K562 (cell line): ENCODE measurements at regions not wholly inside any gene's neighbourhood (a gene's known extent, or its start where the extent isn't known, plus 50 kb on each side); places are given as distances from the start of the nearest gene placed in this dataset.

Experiments used
- COPS2 ChIP-seq: fragments of 450-650 bp; conservative IDR thresholded peaks from 2 replicates; pipeline ENCODE4 v1.6.1; 2016; ENCODE audit warnings: mild to moderate bottlenecking, moderate library complexity
- ELF1 ChIP-seq: fragments of 200-800 bp; sonication (Bioruptor generic); IDR thresholded peaks from 2 replicates; pipeline ENCODE4 v1.6.1; 2016; ENCODE audit warnings: missing genetic modification characterization, missing compliant biosample characterization
- ETV1 ChIP-seq: fragments of 450-650 bp; conservative IDR thresholded peaks from 2 replicates; pipeline ENCODE4 v1.6.1; 2016; ENCODE audit warnings: missing genetic modification characterization, control low read depth, low read depth, missing compliant biosample characterization
- FOXJ2 ChIP-seq: fragments of 200-800 bp; sonication (Bioruptor generic); IDR thresholded peaks from 2 replicates; pipeline ENCODE4 v1.6.1; 2016; ENCODE audit warnings: missing genetic modification characterization, missing compliant biosample characterization
- HDAC2 ChIP-seq: fragments of 450-650 bp; IDR thresholded peaks from 2 replicates; pipeline ENCODE4 v1.6.1; 2016; ENCODE audit warnings: mild to moderate bottlenecking
- HLTF ChIP-seq: fragments of 450-650 bp; IDR thresholded peaks from 2 replicates; pipeline ENCODE4 v1.6.1; 2016
- KDM1A ChIP-seq, 2 experiments: fragments of 450-650 bp; IDR thresholded peaks; 2 replicates each; pipeline ENCODE4 v1.6.1; 2016; ENCODE audit warnings: mild to moderate bottlenecking in 2 of 2
- MEF2A ChIP-seq: IDR thresholded peaks from 2 replicates; pipeline ENCODE4 v1.6.1; 2011; ENCODE audit warnings: low read depth, mild to moderate bottlenecking, low read length, moderate library complexity; ENCODE audit not compliant: control insufficient read depth
- MYC ChIP-seq, 2 experiments: fragments of 250-450 bp in 1 of 2; sonication (Bioruptor Pico) in 1 of 2; IDR thresholded peaks; 2 replicates each; pipeline versions ENCODE4 v1.5.1 to v1.6.1; 2012 to 2021; ENCODE audit warnings: low read depth in 2 of 2, borderline replicate concordance in 1 of 2, improper control_type of control experiment in 1 of 2, low read length in 1 of 2, mild to moderate bottlenecking in 1 of 2, moderate library complexity in 1 of 2
- NEUROD1 ChIP-seq: fragments of 150-350 bp; IDR thresholded peaks from 2 replicates; pipeline ENCODE4 v1.6.1; 2014; ENCODE audit warnings: borderline replicate concordance, low read length, low read depth; ENCODE audit not compliant: partially characterized antibody
- NFATC3 ChIP-seq: fragments of 450-650 bp; IDR thresholded peaks from 2 replicates; pipeline ENCODE4 v1.6.1; 2017; ENCODE audit warnings: mild to moderate bottlenecking
- PHTF2 ChIP-seq: fragments of 250-450 bp; sonication (Bioruptor Pico); IDR thresholded peaks from 2 replicates; pipeline ENCODE4 v1.5.0; 2021; ENCODE audit warnings: mild to moderate bottlenecking
- SIX5 ChIP-seq, 2 experiments: IDR thresholded peaks; 2 replicates each; pipeline ENCODE4 v1.6.1; 2011; ENCODE audit warnings: low read length in 2 of 2, borderline replicate concordance in 1 of 2, low read depth in 1 of 2, mild to moderate bottlenecking in 1 of 2, moderate library complexity in 1 of 2; ENCODE audit not compliant: insufficient read depth in 1 of 2
- SREBF1 ChIP-seq: fragments of 150-350 bp; IDR thresholded peaks from 2 replicates; pipeline ENCODE4 v1.6.1; 2014; ENCODE audit warnings: antibody characterized with exemption, low read depth, low read length, borderline replicate concordance
- SREBF2 ChIP-seq: sonication (generic); formaldehyde crosslinking; IDR thresholded peaks from 2 replicates; pipeline ENCODE4 v1.4.0; 2020; ENCODE audit warnings: mild to moderate bottlenecking, missing genetic modification reagents
- TCF7L2 ChIP-seq: fragments of 150-350 bp; IDR thresholded peaks from 2 replicates; pipeline ENCODE4 v1.6.1; 2016; ENCODE audit warnings: low read depth, mild to moderate bottlenecking, low read length, moderate library complexity
- ZNF197 ChIP-seq: fragments of 200-800 bp; sonication (Bioruptor generic); IDR thresholded peaks from 2 replicates; pipeline ENCODE4 v1.6.1; 2016; ENCODE audit warnings: low read depth, missing genetic modification characterization, missing compliant biosample characterization
- ZNF57 ChIP-seq: fragments of 450-650 bp; formaldehyde crosslinking; IDR thresholded peaks from 2 replicates; pipeline ENCODE4 v1.4.0; 2020; ENCODE audit warnings: mild to moderate bottlenecking, moderate library complexity
- ZNF586 ChIP-seq: fragments of 450-650 bp; formaldehyde crosslinking; conservative IDR thresholded peaks from 2 replicates; pipeline ENCODE4 v1.4.0; 2020; ENCODE audit warnings: mild to moderate bottlenecking, moderate library complexity
- ZNF644 ChIP-seq: fragments of 200-800 bp; sonication (Bioruptor generic); IDR thresholded peaks from 2 replicates; pipeline ENCODE4 v1.6.1; 2016; ENCODE audit warnings: low read depth, missing genetic modification characterization, missing compliant biosample characterization
- ZSCAN29 ChIP-seq: fragments of 450-650 bp; IDR thresholded peaks from 2 replicates; pipeline ENCODE4 v1.6.1; 2017
- TF ChIP-seq, protein P1 (sequence below): fragments of 450-650 bp; formaldehyde crosslinking; IDR thresholded peaks from 2 replicates; pipeline ENCODE4 v1.4.0; 2020; ENCODE audit warnings: mild to moderate bottlenecking, moderate library complexity
- TF ChIP-seq, protein P2 (sequence below): IDR thresholded peaks from 2 replicates; pipeline ENCODE4 v1.6.1; 2011; ENCODE audit not compliant: insufficient read length; ENCODE audit errors: extremely low read depth
- TF ChIP-seq, protein P3 (sequence below), 2 experiments: fragments of 200-800 bp in 1 of 2; sonication (Bioruptor generic) in 1 of 2; sonication (generic) in 1 of 2; formaldehyde crosslinking in 1 of 2; IDR thresholded peaks in 1 of 2; conservative IDR thresholded peaks in 1 of 2; 2 replicates each; pipeline versions ENCODE4 v1.5.0 to v1.6.1; 2016 to 2020; ENCODE audit warnings: missing compliant biosample characterization in 1 of 2, missing genetic modification characterization in 1 of 2, missing genetic modification reagents in 1 of 2
- TF ChIP-seq, protein P4 (sequence below): fragments of 450-650 bp; formaldehyde crosslinking; IDR thresholded peaks from 2 replicates; pipeline ENCODE4 v1.4.0; 2020; ENCODE audit warnings: mild to moderate bottlenecking

DNA sequence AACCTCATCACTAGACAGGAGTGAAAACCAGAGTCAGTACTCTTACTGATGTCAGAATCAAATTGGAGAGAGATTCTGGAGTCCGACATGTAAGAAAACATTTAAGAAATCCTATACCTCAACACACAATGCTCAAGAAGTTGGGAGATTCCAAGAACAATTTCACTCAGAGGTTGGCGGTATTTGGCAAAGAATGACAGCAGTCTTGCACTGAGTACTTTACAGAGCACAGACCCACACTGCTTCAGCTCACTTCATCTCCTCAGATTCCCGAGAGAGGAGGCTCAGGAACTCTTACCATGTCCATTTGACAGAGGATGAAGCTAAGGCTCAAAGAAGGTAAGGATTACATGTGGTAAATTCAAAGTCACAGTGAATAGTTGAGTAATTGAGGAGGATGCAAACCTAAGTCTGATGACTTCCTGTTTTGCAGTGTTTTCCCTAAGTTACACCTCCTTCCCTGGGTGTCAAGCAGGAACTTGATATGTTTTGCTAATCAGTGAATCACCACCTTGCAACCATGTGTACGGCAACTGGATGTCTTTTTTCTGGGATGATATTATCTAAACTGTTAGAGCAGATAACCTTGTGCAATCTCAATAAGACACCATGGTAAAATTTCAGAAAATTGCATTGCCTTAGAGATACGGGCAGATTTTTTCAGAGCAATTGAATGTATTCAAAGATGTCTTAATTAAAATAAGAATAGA is 61.3 kb upstream of the MME start (continued):
- TF ChIP-seq, protein P1, sequence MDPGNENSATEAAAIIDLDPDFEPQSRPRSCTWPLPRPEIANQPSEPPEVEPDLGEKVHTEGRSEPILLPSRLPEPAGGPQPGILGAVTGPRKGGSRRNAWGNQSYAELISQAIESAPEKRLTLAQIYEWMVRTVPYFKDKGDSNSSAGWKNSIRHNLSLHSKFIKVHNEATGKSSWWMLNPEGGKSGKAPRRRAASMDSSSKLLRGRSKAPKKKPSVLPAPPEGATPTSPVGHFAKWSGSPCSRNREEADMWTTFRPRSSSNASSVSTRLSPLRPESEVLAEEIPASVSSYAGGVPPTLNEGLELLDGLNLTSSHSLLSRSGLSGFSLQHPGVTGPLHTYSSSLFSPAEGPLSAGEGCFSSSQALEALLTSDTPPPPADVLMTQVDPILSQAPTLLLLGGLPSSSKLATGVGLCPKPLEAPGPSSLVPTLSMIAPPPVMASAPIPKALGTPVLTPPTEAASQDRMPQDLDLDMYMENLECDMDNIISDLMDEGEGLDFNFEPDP (CRISPR knock-in tag) = no peak
- TF ChIP-seq, protein P2, sequence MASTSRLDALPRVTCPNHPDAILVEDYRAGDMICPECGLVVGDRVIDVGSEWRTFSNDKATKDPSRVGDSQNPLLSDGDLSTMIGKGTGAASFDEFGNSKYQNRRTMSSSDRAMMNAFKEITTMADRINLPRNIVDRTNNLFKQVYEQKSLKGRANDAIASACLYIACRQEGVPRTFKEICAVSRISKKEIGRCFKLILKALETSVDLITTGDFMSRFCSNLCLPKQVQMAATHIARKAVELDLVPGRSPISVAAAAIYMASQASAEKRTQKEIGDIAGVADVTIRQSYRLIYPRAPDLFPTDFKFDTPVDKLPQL = no peak
- TF ChIP-seq PHTF2 (0 out of 2 replicates have a peak, but pooled peaks have one; percentile 18), NFATC3 (no peak), ETV1 (peak; percentile 74), HLTF (no peak), ELF1 (tag) (peak; percentile 81), ZNF586 (no peak), ZSCAN29 (no peak), SREBF1 (no peak), COPS2 (no peak), KDM1A (IDR thresholded peaks at IDR 0.05) (peak; percentile 54 to 63; a peak in 3 of 4 replicates), HDAC2 (peak; percentile 73; the same call in 1 of the 2 replicates), SREBF2 (CRISPR knock-in tag) (no peak), ZNF57 (CRISPR knock-in tag) (no peak), NEUROD1 (peak; percentile 16), SIX5 (IDR thresholded peaks at IDR 0.05; ENCODE audit: borderline replicate concordance in 1 of 2, insufficient read depth in 1 of 2, low read depth in 1 of 2, low read length in 2 of 2) (no peak), FOXJ2 (tag) (peak; percentile 84), ZNF197 (CRISPR knock-in tag) (peak; percentile 75), MYC (IDR thresholded peaks at IDR 0.05; ENCODE audit: low read depth, low read length) (peak; percentile 87), MYC (CRISPR knock-in tag; IDR thresholded peaks at IDR 0.05; ENCODE audit: borderline replicate concordance, low read depth) (no peak), ZNF644 (tag) (peak; percentile 91), MEF2A (no peak), TCF7L2 (no peak)
- TF ChIP-seq, protein P3, sequence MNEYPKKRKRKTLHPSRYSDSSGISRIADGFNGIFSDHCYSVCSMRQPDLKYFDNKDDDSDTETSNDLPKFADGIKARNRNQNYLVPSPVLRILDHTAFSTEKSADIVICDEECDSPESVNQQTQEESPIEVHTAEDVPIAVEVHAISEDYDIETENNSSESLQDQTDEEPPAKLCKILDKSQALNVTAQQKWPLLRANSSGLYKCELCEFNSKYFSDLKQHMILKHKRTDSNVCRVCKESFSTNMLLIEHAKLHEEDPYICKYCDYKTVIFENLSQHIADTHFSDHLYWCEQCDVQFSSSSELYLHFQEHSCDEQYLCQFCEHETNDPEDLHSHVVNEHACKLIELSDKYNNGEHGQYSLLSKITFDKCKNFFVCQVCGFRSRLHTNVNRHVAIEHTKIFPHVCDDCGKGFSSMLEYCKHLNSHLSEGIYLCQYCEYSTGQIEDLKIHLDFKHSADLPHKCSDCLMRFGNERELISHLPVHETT (CRISPR knock-in tag; conservative IDR thresholded peaks at IDR 0.05 in 1 of 2, IDR thresholded peaks at IDR 0.05 in 1 of 2) = peak in 1 of 2 experiments; percentile 87; a peak in 2 of 4 replicates
- TF ChIP-seq, protein P4, sequence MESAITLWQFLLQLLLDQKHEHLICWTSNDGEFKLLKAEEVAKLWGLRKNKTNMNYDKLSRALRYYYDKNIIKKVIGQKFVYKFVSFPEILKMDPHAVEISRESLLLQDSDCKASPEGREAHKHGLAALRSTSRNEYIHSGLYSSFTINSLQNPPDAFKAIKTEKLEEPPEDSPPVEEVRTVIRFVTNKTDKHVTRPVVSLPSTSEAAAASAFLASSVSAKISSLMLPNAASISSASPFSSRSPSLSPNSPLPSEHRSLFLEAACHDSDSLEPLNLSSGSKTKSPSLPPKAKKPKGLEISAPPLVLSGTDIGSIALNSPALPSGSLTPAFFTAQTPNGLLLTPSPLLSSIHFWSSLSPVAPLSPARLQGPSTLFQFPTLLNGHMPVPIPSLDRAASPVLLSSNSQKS (CRISPR knock-in tag) = no peak
